GM15510 (cell line): ENCODE measurements at regions not wholly inside any gene's neighbourhood (a gene's known extent, or its start where the extent isn't known, plus 50 kb on each side); places are given as distances from the start of the nearest gene placed in this dataset.

Experiments
- POLR2A ChIP-seq: IDR thresholded peaks from 3 replicates; pipeline ENCODE4 v1.6.1; 2011; ENCODE audit warnings: borderline replicate concordance; ENCODE audit not compliant: insufficient read length; ENCODE audit errors: extremely low read depth

DNA sequence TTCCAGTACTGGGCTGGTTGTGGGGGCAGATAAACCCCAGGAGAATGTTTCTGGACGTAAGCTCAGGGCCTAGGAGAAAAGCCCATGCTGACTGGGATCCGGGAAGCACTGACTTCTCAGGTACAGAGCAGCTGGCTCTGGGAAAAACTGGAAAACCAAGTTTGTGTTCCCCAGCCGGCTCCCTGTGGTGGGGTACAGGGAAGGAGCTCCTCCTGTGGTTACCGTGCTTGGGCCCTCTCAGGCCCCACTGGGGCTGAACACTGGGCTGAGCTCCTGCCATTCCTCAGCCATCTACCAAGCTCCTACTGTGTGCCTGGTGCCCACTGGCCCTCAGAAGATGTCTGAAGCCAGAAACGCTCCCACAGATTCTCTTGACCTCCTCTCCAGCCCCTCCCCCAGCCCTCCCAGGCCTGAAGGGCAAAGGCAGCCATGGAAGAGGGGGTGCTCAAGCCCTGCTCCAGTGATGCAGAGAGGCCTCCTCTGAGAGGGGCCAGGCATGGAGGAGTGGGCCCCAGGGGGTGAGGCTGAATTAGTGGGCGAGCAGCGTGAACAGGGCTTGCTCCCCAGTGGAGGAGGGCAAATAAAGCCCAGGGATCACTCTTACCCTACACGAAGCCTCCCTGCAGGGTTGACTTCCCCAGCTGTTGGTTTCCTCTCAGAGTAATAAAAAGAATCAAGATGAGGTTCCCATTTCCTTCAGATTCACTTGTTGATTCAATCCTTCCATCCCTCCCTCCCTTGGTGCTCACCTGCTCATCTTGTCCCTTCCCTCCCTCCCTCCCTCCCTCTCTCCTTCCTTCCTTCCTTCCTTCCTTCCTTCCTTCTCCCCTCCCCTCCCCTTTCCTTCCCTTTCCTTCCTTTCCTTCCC lies 100.0 kb downstream of the VEGFA start:
- no peak for TF ChIP-seq POLR2A

DNA sequence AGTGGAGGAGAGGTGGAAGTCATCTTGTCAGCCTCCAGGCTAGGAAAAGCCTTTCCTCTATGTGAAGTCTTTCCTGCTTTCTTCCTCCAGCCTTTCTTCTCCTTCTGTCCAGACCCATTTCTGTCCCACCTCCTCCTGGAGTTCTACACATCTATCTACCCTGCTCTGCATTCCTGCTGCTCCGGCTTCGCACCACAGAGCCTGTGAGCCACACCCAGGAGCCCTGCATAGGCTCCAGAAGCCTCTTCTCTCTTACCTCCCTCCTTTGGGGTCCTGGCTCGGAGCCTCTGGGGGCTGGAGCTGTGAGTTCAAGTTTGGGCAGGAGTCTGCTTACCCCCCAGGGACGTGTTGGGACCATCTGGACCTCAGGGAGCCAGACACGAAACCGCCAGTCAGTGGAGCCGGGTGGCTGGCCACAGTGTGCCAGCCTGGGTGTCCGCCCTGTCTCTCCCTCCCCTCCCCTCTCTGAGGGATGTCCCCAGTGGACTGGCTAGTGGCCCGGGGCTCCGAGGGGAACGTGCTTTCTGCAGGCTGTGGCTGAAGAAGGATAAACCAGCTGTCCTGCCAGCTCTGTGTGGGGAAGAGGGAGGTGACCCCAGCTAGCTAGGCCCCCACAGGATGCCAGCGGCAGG lies 99.2 kb downstream of the VEGFA start:
- TF ChIP-seq POLR2A, result no peak

- TF ChIP-seq POLR2A, result no peak
These were observed 98.5 kb downstream of the VEGFA start for GRCh38 chr6:43868467-43868866.

GRCh38 chr6:43867996-43868395 lies 98.0 kb downstream of the VEGFA start:
- TF ChIP-seq POLR2A, result no peak

- TF ChIP-seq POLR2A, result no peak
These were observed 97.2 kb downstream of the VEGFA start for GRCh38 chr6:43867246-43867645.

GRCh38 chr6:43865932-43866645 lies 96.1 kb downstream of the VEGFA start:
- TF ChIP-seq POLR2A, result no peak

GRCh38 chr6:43865086-43865485 lies 95.1 kb downstream of the VEGFA start:
- TF ChIP-seq POLR2A, result no peak

DNA sequence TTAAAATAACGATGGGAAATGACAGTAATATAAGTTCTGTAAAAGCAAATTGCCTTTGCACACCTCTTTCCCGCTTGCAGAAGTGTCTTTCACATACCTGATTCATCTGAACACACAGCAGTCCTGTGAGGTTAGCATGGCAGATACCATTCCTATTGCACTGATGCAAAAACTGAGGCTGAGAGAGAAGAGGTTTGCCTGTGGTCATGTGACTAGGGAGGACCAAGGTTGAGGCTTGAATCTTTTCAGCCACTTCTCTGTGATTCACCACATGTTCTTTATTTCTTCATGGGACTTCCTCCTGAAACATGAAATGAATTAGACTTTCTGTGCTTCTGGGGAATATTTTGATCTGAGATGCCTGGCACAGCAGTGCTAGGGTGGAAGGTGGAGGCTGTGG lies 92.9 kb downstream of the VEGFA start:
- no peak for TF ChIP-seq POLR2A

DNA sequence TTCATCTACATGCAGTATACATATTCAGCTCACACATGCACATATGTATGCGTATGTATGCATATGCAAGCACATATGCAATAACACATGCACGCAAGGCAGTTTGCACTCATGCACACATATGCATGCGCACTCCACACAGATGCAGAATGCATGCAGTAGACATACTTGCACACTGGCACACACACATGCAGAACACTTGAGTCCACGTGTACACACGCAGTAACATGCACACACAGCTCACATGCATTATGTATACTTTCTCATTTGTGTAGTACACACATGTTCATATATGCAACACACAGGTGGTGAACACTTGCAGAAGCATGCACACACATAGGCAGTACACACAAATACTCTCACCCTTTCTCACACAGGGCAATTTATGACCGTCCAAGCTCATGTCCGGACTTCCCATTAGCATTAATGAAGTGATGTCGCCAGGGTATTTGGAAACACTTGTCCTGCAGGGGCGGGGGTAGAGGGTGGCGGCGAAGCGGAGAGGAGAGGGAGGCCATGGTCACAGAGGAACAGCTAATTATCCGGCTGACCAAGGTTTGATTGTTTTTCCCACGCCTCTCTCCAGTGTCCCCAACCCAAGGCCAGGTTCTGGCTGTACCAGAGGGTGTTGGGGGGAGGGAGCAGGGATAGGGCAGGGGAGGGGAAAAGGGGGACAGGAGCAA lies 91.3 kb downstream of the VEGFA start:
- no peak for TF ChIP-seq POLR2A

GRCh38 chr6:43860285-43860684 lies 90.3 kb downstream of the VEGFA start:
- TF ChIP-seq POLR2A, result no peak

DNA sequence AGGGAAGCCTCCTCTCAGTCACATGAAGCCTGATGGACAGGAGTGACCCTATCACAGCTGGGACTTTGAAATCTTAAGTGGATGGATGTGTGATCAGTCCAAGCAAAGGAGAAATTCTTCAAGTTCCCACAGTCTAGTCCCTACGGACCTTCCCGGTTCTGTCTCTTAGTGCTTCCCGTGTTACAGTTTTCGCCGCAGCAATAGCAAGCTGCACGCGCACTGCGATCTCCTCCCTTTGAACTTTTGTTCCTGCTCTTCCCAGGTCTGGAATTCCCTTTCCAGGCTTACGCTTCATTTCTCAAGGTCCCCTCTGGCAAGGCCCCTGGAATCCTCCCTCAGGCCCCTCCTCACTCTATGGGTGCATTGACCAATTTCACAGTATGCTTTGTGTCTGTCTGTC lies 89.2 kb downstream of the VEGFA start:
- TF ChIP-seq POLR2A, result no peak

- TF ChIP-seq POLR2A, result no peak
These were observed 88.4 kb downstream of the VEGFA start for GRCh38 chr6:43858161-43859153.

DNA sequence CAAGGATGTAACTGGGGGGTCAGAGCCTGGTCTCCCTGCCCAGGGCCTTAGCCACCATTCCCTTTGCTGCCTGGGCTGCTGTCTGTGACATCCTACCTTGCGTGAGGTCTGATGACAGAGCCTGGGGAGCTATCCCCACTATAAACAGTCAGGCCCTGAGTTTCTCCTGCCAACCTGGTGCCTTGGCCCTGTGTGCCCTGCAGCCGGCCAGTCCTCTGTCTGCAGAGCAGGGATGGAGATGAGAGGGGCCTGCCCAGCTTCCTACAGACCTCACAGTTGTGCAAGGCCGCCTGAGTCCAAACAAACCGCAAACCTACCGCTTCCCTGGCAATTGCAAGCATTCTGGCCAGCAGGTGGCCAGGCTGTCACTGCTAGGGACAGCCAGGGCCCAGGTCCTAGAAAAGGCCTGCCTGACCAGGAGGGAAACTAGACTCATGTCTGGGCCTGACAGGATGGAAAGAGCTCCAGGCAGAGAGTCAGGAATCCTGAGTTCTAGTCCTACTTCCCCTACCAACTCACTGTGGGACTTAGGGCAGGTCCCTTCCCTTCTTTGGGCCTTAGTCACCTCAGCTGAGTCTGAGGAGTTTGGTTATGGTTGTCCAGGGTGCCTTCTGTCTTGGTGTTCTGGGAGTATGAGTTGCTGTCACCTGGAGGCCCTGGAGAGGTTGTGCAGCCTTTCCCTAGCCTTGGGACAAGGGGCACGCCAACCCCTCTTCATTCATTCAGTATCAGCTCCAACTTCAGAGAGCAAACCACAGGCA lies 86.2 kb downstream of the VEGFA start:
- TF ChIP-seq POLR2A, result no peak
